GM18868 (cell line): ENCODE measurements at regions not wholly inside any gene's neighbourhood (a gene's known extent, or its start where the extent isn't known, plus 50 kb on each side); places are given as distances from the start of the nearest gene placed in this dataset.

Source experiments
- ATAC-seq: cut with Tn5 transposase; IDR thresholded peaks from one replicate; pipeline ENCODE4 v1.9.1; 2021; ENCODE audit warnings: mild to moderate bottlenecking, moderate library complexity; ENCODE audit not compliant: unreplicated experiment

GRCh38 chr7:133190172-133190528 is 62.7 kb upstream of the EXOC4 start:
- no peak for ATAC-seq

GRCh38 chr7:133190650-133191049 is 62.2 kb upstream of the EXOC4 start:
- no peak for ATAC-seq

- ATAC-seq: no peak
Observed at GRCh38 chr7:133191787-133192186, 61.1 kb upstream of the EXOC4 start.

- no peak for ATAC-seq
Observed at GRCh38 chr7:133195868-133196267, 57.0 kb upstream of the EXOC4 start.

GRCh38 chr7:133196856-133197612 is 55.8 kb upstream of the EXOC4 start:
- no peak for ATAC-seq

- ATAC-seq: no peak
Observed at GRCh38 chr7:133197972-133198544, 54.8 kb upstream of the EXOC4 start.

GRCh38 chr7:133199831-133200230 is 53.0 kb upstream of the EXOC4 start:
- ATAC-seq: no peak

GRCh38 chr7:133201470-133201869 is 51.4 kb upstream of the EXOC4 start:
- no peak for ATAC-seq

- ATAC-seq: no peak
Observed at GRCh38 chr7:133202942-133203341, 49.9 kb upstream of the EXOC4 start.
